OCI-LY3 (cell line): ENCODE measurements at regions not wholly inside any gene's neighbourhood (a gene's known extent, or its start where the extent isn't known, plus 50 kb on each side); places are given as distances from the start of the nearest gene placed in this dataset.

ENCODE experiments used
- EZH2phosphoT487 ChIP-seq: fragments of 200-600 bp; shearing (Covaris generic); IDR thresholded peaks from 2 replicates; pipeline ENCODE4 v1.6.1; 2018; ENCODE audit warnings: antibody characterized with exemption, mixed run types, low read depth
- TF ChIP-seq, protein P1 (sequence below): fragments of 200-600, 300-600 bp; sonication (generic); IDR thresholded peaks from 2 replicates; pipeline ENCODE4 v1.5.1; 2014; ENCODE audit warnings: antibody characterized with exemption, low read length, low read depth

DNA sequence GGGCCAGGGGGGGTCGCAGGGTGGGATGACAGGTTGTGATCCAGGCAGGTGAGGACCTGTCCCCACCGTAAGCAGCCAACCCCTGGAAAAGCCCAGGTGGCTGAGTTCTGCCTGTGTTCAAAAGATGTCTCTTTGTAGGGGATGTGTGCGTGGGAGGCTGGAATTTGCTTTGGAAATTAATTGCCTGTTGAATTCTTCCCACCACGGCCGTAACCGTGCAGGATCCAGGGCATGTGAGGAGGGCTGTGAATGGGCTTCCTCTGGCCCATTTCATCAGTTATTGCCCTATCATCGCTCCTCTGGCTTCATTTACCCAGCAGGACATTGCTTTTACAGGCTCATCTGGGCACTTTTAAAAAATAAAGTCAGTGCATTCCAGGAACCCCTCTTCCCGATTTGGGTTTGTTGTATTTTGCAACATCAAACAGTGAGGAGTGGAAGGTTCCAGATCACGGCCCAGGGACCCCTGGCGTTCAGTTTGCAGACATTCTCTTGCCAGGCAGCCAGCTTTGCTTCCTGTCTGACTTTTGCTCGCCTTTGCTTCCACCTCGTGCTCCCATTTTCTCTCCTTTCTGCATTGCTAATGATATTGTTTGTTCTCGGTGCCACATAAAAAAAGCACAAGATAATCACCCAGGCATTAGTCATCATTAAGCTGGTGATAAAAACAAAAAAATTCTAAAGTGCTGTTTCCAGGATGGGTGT lies 1306.6 kb downstream of the BRD1 start:
- TF ChIP-seq, protein P1, sequence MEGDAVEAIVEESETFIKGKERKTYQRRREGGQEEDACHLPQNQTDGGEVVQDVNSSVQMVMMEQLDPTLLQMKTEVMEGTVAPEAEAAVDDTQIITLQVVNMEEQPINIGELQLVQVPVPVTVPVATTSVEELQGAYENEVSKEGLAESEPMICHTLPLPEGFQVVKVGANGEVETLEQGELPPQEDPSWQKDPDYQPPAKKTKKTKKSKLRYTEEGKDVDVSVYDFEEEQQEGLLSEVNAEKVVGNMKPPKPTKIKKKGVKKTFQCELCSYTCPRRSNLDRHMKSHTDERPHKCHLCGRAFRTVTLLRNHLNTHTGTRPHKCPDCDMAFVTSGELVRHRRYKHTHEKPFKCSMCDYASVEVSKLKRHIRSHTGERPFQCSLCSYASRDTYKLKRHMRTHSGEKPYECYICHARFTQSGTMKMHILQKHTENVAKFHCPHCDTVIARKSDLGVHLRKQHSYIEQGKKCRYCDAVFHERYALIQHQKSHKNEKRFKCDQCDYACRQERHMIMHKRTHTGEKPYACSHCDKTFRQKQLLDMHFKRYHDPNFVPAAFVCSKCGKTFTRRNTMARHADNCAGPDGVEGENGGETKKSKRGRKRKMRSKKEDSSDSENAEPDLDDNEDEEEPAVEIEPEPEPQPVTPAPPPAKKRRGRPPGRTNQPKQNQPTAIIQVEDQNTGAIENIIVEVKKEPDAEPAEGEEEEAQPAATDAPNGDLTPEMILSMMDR, result no peak
- no peak for TF ChIP-seq EZH2phosphoT487
